H9 (cell line): ENCODE measurements at regions not wholly inside any gene's neighbourhood (a gene's known extent, or its start where the extent isn't known, plus 50 kb on each side); places are given as distances from the start of the nearest gene placed in this dataset.

ENCODE experiments used
- DNase-seq: peaks from one replicate; pipeline ENCODE4 v3.0.0-alpha.2; 2017
- H2AFZ ChIP-seq: one replicate; pipeline ENCODE4 v1.6.1; 2013; ENCODE audit warnings: mild to moderate bottlenecking, low read length, control low read depth, moderate library complexity
- H2AK5ac ChIP-seq: 2 replicates; pipeline ENCODE4 v1.6.1; 2013; ENCODE audit warnings: low read length, control low read depth, mixed read lengths; ENCODE audit not compliant: insufficient read length
- H2BK120ac ChIP-seq: one replicate; pipeline ENCODE4 v1.6.1; 2013; ENCODE audit warnings: low read depth, mild to moderate bottlenecking, low read length, control low read depth, inconsistent platforms; ENCODE audit not compliant: poor library complexity, severe bottlenecking
- H2BK12ac ChIP-seq: 2 replicates; pipeline ENCODE4 v1.6.1; 2013; ENCODE audit warnings: low read length, control low read depth, mixed read lengths, low read depth; ENCODE audit not compliant: insufficient read length
- H2BK15ac ChIP-seq: 2 replicates; pipeline ENCODE4 v1.6.1; 2013; ENCODE audit warnings: low read depth, low read length, control low read depth
- H2BK20ac ChIP-seq: one replicate; pipeline ENCODE4 v1.6.1; 2013; ENCODE audit warnings: low read depth, mild to moderate bottlenecking, low read length, control low read depth, inconsistent platforms; ENCODE audit not compliant: poor library complexity, severe bottlenecking
- H2BK5ac ChIP-seq: 2 replicates; pipeline ENCODE4 v1.6.1; 2013; ENCODE audit warnings: low read length, control low read depth, mixed read lengths; ENCODE audit not compliant: insufficient read length
- H3K14ac ChIP-seq: 2 replicates; pipeline ENCODE4 v1.6.1; 2013; ENCODE audit warnings: low read length, control low read depth; ENCODE audit not compliant: insufficient read depth
- H3K18ac ChIP-seq: 2 replicates; pipeline ENCODE4 v1.6.1; 2013; ENCODE audit warnings: low read depth, mild to moderate bottlenecking, mixed read lengths, low read length, control low read depth; ENCODE audit not compliant: insufficient read length
- H3K23ac ChIP-seq: 2 replicates; pipeline ENCODE4 v1.6.1; 2013; ENCODE audit warnings: low read length, control low read depth, mixed read lengths, low read depth; ENCODE audit not compliant: insufficient read length
- H3K23me2 ChIP-seq: 2 replicates; pipeline ENCODE4 v1.6.1; 2013; ENCODE audit warnings: low read depth, mild to moderate bottlenecking, mixed read lengths, low read length, control low read depth; ENCODE audit not compliant: insufficient read length, poor library complexity, severe bottlenecking
- H3K27ac ChIP-seq: 2 replicates; pipeline ENCODE4 v1.5.1; 2013; ENCODE audit warnings: low read length, control low read depth, mixed read lengths, low read depth; ENCODE audit not compliant: insufficient read length
- H3K27me3 ChIP-seq: 2 replicates; pipeline ENCODE4 v1.6.1; 2013; ENCODE audit warnings: low read length, control low read depth, inconsistent platforms; ENCODE audit not compliant: insufficient read depth
- H3K4ac ChIP-seq: 2 replicates; pipeline ENCODE4 v1.6.1; 2013; ENCODE audit warnings: low read depth, mild to moderate bottlenecking, control low read depth, inconsistent platforms, low read length, moderate library complexity
- H3K4me1 ChIP-seq: 2 replicates; pipeline ENCODE4 v1.6.1; 2013; ENCODE audit warnings: low read length, control low read depth, inconsistent platforms; ENCODE audit not compliant: insufficient read depth
- H3K4me2 ChIP-seq: 2 replicates; pipeline ENCODE4 v1.6.1; 2013; ENCODE audit warnings: low read length, control low read depth, mixed read lengths; ENCODE audit not compliant: insufficient read length, insufficient read depth
- H3K56ac ChIP-seq: 2 replicates; pipeline ENCODE4 v1.6.1; 2013; ENCODE audit warnings: low read depth, mild to moderate bottlenecking, mixed read lengths, low read length, control low read depth; ENCODE audit not compliant: insufficient read length
- H3K79me1 ChIP-seq: 2 replicates; pipeline ENCODE4 v1.6.1; 2013; ENCODE audit warnings: low read depth, mild to moderate bottlenecking, moderate library complexity, low read length, control low read depth, inconsistent platforms; ENCODE audit not compliant: insufficient read depth, poor library complexity, severe bottlenecking
- H3K79me2 ChIP-seq: 2 replicates; pipeline ENCODE4 v1.6.1; 2013; ENCODE audit warnings: low read length, control low read depth, inconsistent platforms; ENCODE audit not compliant: insufficient read depth
- H3K9ac ChIP-seq: 2 replicates; pipeline ENCODE4 v1.6.1; 2013; ENCODE audit warnings: low read length, control low read depth, mixed read lengths; ENCODE audit not compliant: insufficient read length; ENCODE audit errors: extremely low read depth
- H3K9me3 ChIP-seq: one replicate; pipeline ENCODE4 v1.6.1; 2013; ENCODE audit warnings: low read depth, low read length, inconsistent platforms; ENCODE audit not compliant: control insufficient read depth
- H3T11ph ChIP-seq: one replicate; pipeline ENCODE4 v1.6.1; 2013; ENCODE audit warnings: mild to moderate bottlenecking, low read length, control low read depth, inconsistent platforms
- H4K20me1 ChIP-seq: one replicate; pipeline ENCODE4 v1.6.1; 2013; ENCODE audit not compliant: control insufficient read depth, insufficient read length, insufficient read depth
- H4K5ac ChIP-seq: 2 replicates; pipeline ENCODE4 v1.6.1; 2013; ENCODE audit warnings: low read depth, mild to moderate bottlenecking, mixed read lengths, low read length, control low read depth; ENCODE audit not compliant: insufficient read length
- H4K8ac ChIP-seq: replicated peaks from 2 replicates; pipeline ENCODE4 v1.6.1; 2013; ENCODE audit warnings: low read length, control low read depth, mixed read lengths, low read depth; ENCODE audit not compliant: insufficient read length
- H4K91ac ChIP-seq: 2 replicates; pipeline ENCODE4 v1.6.1; 2013; ENCODE audit warnings: low read depth, mild to moderate bottlenecking, moderate library complexity, mixed read lengths, low read length, control low read depth; ENCODE audit not compliant: insufficient read length
- H3K27ac Mint-ChIP-seq, 3 experiments: 2 replicates in 2 of 3; 3 replicates in 1 of 3; pipeline ENCODE4 v1.8.0; 2020 to 2021; ENCODE audit warnings: mixed read lengths in 3 of 3, mild to moderate bottlenecking in 1 of 3, moderate library complexity in 1 of 3
- H3K27me3 Mint-ChIP-seq: 2 replicates; pipeline ENCODE4 v1.8.0; 2021; ENCODE audit warnings: low read depth, mild to moderate bottlenecking, moderate library complexity, mixed read lengths
- H3K36me3 Mint-ChIP-seq, 3 experiments: 2 replicates in 2 of 3; 3 replicates in 1 of 3; pipeline ENCODE4 v1.8.0; 2020 to 2021; ENCODE audit warnings: low read depth in 3 of 3, mixed read lengths in 3 of 3; ENCODE audit not compliant: insufficient read depth in 1 of 3
- H3K4me1 Mint-ChIP-seq, 2 experiments: 2 replicates each; pipeline ENCODE4 v1.8.0; 2020; ENCODE audit warnings: mixed read lengths in 2 of 2
- H3K4me3 Mint-ChIP-seq, 2 experiments: 2 replicates in 1 of 2; 3 replicates in 1 of 2; pipeline ENCODE4 v1.8.0; 2020 to 2021; ENCODE audit warnings: mild to moderate bottlenecking in 2 of 2, mixed read lengths in 2 of 2, moderate library complexity in 1 of 2
- H3K9me3 Mint-ChIP-seq, 2 experiments: 2 replicates in 1 of 2; 3 replicates in 1 of 2; pipeline ENCODE4 v1.8.0; 2020; ENCODE audit warnings: mild to moderate bottlenecking in 2 of 2, mixed read lengths in 2 of 2, moderate library complexity in 1 of 2
- CTCF ChIP-seq: fragments of 200-600 bp; sonication (generic); conservative IDR thresholded peaks from 3 replicates; pipeline ENCODE4 v1.8.0; 2021; ENCODE audit warnings: antibody characterized with exemption, mild to moderate bottlenecking

- no peak overlapping the region for H4K5ac ChIP-seq
- H3K4me2 ChIP-seq, result no peak overlapping the region
- H4K20me1 ChIP-seq, result no peaks in the 10 kb centered on the region
- H3T11ph ChIP-seq, result no peak overlapping the region
- TF ChIP-seq CTCF, result no peak
- no peak overlapping the region for H3K18ac ChIP-seq
- H3K36me3 Mint-ChIP-seq, result peaks cover 0 to 9% (median 2%) of the 10 kb centered on the region in 3 experiments; a peak in 3 of 7 replicates
- H3K27me3 ChIP-seq, result no peaks in the 10 kb centered on the region
- H3K27ac Mint-ChIP-seq, result no peak overlapping the region; a peak in 1 of 7 replicates
- H3K79me1 ChIP-seq, result no peaks in the 10 kb centered on the region
- no peak overlapping the region for H3K9ac ChIP-seq
- no peak overlapping the region for H2BK20ac ChIP-seq
- no peaks in the 10 kb centered on the region for H3K27me3 Mint-ChIP-seq
- no peak overlapping the region for H2BK15ac ChIP-seq
- no peak overlapping the region for H2BK120ac ChIP-seq
- H4K91ac ChIP-seq, result no peak overlapping the region
- H2AK5ac ChIP-seq, result no peak overlapping the region
- no peak overlapping the region for H3K4ac ChIP-seq
- H3K27ac ChIP-seq, result no peak overlapping the region
- DNase-seq, result no peak
- H3K14ac ChIP-seq, result no peak overlapping the region
- no peak overlapping the region for H2AFZ ChIP-seq
- H3K9me3 ChIP-seq, result no peaks in the 10 kb centered on the region
- H3K79me2 ChIP-seq, result no peaks in the 10 kb centered on the region
- H3K4me1 Mint-ChIP-seq, result peaks cover 7 to 9% of the 10 kb centered on the region in 2 experiments; a peak in 3 of 4 replicates
- no peak overlapping the region for H2BK12ac ChIP-seq
- H3K23ac ChIP-seq, result no peak overlapping the region
- H3K4me1 ChIP-seq, result no peaks in the 10 kb centered on the region
- H4K8ac ChIP-seq, result no peak overlapping the region
- H3K23me2 ChIP-seq, result no peaks in the 10 kb centered on the region
- H3K4me3 Mint-ChIP-seq, result no peak overlapping the region
- H3K56ac ChIP-seq, result no peak overlapping the region
- H2BK5ac ChIP-seq, result no peak overlapping the region
- H3K9me3 Mint-ChIP-seq, result peaks cover 0 to 4% of the 10 kb centered on the region in 2 experiments; a peak in 2 of 5 replicates
These were observed 182.1 kb upstream of the CITED2 start for GRCh38 chr6:139556532-139556931.
